HG03039 (cell line): ENCODE measurements at regions not wholly inside any gene's neighbourhood (a gene's known extent, or its start where the extent isn't known, plus 50 kb on each side); places are given as distances from the start of the nearest gene placed in this dataset.

Experiments used
- ATAC-seq: cut with Tn5 transposase; IDR thresholded peaks from one replicate; pipeline ENCODE4 v1.9.1; 2021; ENCODE audit warnings: mild to moderate bottlenecking, moderate library complexity; ENCODE audit not compliant: unreplicated experiment

- ATAC-seq = no peak
Measured at GRCh38 chr2:177340158-177340557, 52.4 kb upstream of the AGPS start.

- no peak for ATAC-seq
Measured at GRCh38 chr2:177342736-177343135, 49.8 kb upstream of the AGPS start.
